GM18907 (cell line): ENCODE measurements at regions not wholly inside any gene's neighbourhood (a gene's known extent, or its start where the extent isn't known, plus 50 kb on each side); places are given as distances from the start of the nearest gene placed in this dataset.
A peak's percentile ranks its signal among the peaks of the same experiment; 100 is the strongest.
"Not testable (repeated sequence)": the region's sequence is repeated elsewhere in the genome, so short reads cannot be mapped to it uniquely, and the experiment has no call there.

Experiments
- ATAC-seq: cut with Tn5 transposase; IDR thresholded peaks from one replicate; pipeline ENCODE4 v1.9.1; 2021; ENCODE audit warnings: mild to moderate bottlenecking, moderate library complexity; ENCODE audit not compliant: unreplicated experiment

DNA sequence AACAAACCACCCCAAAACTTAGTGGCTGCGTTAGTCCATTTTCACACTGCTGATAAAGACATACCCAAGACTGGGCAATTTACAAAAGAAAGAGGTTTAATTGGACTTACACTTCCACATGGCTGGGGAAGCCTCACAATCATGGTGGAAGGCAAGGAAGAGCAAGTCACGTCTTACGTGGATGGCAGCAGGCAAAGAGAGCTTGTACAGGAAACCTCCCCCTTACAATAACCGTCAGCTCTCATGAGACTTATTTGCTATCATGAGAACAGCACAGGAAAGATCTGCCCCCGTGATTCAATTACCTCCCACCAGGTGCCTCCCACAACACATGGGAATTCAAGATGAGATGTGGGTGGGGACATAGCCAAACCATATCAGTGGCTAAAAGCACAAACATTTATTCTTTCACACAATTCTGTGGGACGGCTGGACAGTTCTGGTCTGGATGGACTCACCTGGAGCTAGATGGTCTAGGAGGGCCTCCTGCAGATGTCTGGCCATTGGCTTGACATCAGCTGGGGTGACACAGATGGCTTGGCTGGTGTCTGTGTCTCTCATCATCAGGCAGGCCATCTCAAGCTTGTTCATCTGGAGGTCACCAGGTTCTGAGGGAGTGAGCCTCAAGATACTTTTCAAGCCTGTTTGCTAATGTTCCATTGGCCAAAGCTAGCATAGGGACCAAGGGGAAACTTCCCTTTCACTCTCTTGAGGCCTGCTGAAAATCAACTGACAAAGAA, 104.1 kb downstream of the SMIM20 start:
- ATAC-seq = not testable (repeated sequence)

DNA sequence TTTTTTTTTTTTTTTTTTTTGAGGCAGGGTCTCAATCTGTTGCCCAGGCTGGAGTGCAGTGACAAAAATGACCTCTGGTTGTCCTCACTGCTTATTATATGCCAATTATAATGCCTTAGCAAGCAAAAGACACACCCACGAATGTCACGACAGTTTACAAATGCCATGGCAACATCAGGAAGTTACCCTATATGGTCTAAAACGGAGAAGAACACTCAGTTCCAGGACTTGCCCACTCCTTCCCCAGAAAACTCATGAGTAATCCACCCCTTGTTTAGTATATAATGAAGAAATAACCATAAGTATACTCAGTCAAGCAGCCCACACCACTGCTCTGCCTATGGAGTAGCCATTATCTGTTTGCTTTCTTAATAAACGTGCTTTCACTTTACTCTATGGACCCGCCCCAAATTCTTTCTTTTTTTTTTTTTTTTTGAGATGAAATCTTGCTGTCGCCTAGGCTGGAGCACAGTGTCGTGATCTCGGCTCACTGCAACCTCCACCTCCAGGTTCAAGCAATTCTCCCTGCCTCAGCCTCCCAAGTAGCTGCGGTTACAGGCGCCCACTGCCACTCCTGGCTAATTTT, 106.2 kb downstream of the SMIM20 start:
- ATAC-seq = no peak

DNA sequence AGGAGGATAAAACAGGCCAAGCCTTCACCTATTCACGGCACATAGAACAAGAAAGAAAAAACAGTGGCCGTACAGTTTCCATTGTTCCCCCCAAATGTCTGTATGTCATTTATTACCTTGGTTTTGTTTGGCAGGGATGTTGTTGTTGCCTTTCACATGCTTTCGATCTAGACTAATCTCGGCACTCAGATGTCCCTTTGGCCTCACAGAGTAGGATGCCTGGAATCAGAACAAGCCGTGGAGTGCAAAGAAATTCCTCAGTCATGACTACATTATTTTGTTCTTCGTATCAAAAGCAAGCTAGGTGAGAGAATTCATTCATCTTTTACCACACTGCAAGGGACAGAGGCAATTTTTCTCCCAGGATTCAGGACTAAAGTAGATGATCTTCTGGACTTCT, 106.9 kb downstream of the SMIM20 start:
- no peak for ATAC-seq

GRCh38 chr4:26021417-26022345, 107.7 kb downstream of the SMIM20 start:
- no peak for ATAC-seq

DNA sequence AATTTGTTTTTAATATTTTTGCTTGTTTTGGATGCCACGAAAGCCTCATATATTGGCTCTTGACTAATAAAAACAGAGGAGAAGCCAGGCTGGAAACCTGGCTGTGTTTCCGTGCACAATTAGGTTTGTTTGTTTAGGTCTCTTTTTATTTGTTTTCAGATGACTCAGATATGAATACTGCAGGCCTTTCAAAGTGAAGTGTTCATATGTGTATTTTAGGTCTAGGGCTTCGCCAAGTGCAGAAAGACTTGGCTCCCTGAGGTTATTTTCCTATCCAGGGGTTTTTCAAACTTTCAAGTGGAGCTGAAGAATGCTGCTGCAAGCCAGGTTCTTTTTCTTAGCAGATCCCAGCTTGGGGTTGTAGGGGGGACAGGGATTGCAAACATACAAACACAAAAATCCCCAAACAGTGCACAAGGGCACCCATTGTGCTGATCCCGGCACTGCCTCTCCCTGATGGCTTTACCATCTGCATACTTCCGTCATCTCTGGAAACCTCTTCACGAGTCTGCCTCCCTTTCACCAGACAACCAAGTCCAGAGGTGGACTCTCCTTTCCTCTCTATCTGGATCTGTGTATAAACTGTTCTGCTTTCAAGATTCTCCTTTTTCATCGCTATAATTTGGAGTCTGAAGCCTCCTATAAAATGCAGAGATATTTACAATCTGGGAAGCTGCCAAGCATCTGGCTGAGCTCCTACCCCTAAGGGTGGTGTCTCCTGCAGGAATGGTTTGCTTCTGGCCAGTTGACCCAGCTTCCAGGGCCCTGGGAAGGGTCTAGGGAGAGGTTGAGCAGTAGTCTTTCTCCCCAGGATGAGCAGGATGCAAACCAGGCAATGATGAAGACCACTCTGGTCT, 108.6 kb downstream of the SMIM20 start:
- ATAC-seq = no peak

DNA sequence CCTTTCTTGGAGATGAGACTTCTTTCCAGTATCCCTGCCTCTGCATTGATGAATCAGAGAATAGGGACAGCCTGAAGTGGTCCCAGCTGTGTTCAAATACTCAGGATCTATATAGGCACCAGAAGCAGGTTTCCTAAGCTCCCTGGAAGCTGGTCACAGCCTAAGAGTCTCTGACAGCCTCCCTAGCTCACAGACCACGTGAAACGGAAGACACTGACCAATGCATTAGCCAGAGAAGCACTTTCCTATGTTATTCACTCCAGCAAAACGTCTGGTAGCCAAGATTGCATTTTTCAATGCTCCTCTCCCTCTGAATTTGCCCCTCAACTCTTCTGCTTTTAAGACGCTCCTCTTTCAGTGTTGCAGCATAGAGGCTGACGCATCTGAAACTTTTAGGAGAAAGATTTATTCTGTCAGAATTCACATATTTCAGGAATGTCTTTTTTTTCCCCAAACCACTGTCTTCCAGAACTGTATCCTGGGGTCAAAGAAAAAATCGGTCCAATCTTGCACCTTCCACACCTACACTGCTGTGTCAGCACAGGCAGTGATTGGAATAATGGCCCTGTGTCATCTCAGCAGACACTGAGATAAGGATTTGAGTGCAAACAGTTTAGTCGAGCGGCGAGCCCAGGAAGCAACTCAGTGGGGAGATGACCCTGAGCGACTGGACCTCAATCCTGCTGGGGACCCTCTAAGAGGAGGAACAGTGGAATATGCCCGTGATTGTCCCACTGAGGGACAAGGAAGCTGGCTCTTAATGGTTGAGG, 109.4 kb downstream of the SMIM20 start:
- ATAC-seq = no peak

DNA sequence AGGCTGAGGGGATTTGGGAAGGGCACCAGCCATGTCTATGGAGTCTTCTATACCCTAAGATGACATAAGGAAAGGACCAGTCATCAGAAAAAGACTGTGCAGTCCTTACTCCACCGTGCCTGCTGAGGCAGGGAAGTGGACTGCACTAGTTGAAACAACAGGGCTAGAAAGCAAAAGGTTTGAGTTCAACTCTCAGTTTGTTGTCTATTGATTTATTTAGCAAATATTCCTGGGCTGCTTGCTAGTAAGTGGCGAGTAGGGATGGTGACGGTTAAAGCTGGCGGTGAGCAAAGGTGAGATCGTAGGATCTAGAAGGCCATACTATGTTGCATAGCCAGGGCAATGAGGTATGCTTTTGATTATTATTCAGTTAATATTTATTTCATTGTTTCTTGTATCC, 110.1 kb downstream of the SMIM20 start:
- ATAC-seq = no peak

DNA sequence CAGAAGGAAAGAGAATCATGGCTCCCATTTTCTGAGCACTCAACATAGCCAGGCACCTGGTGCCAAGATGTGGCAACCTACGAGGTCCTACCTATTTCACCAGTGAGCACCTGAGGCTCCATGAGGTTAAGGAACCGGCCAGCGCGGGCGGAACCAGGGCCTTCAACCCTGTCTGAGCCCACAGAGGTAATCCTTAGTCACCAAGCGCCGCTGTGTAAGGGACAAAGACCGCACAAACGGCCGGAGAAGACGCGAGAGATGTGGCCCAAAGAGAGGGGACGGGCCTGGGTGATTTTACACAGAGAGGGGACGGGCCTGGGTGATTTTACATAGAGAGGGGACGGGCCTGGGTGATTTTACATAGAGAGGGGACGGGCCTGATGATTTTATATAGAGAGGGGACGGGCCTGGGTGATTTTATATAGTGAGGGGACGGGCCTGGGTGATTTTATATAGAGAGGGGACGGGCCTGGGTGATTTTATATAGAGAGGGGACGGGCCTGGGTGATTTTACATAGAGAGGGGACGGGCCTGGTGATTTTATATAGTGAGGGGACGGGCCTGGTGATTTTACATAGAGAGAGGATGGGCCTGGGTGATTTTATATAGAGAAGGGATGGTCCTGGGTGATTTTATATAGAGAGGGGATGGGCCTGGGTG, 114.2 kb downstream of the SMIM20 start:
- no peak for ATAC-seq

DNA sequence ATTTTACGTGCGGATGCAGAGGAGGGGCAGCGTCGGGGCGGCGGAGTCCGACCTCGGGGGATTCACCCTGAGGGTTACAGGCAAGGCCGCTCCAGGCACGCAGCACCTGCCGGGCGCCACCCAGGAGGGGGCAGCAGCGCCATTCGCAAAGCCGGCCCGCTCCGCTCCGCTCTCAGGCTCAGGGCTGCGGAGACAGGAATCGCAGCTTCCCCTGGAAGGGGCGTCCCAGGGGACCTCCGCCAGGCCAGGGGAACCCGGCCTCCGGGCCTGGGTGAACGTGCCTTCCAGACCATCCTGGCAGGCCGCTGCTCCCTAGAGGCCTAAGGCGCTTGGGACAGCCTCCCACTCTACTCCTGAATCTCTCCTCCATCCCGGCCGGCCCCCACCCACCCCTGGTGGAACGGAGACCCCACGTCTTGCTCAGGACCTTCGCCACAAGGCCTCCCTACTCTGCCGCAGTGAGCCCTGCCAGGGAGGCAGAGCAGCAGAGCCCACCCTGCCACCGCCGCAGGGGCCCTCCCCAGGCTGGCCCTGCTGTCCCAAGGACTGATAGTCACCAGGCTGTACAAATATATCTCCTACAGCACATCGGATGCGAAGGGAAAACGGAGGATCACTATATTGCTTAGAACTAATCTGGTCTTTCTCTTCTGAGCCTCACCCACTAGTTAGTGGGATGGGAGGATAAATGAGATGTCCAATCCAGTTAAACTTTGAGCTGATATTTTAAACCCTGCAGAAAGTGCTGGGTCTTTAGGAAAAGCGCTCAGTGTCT, 115.0 kb downstream of the SMIM20 start:
- peak; percentile 95 for ATAC-seq

GRCh38 chr4:26029568-26030131, 115.6 kb downstream of the SMIM20 start:
- no peak for ATAC-seq

- ATAC-seq = no peak
Observed at GRCh38 chr4:26030260-26030667, 116.2 kb downstream of the SMIM20 start.

DNA sequence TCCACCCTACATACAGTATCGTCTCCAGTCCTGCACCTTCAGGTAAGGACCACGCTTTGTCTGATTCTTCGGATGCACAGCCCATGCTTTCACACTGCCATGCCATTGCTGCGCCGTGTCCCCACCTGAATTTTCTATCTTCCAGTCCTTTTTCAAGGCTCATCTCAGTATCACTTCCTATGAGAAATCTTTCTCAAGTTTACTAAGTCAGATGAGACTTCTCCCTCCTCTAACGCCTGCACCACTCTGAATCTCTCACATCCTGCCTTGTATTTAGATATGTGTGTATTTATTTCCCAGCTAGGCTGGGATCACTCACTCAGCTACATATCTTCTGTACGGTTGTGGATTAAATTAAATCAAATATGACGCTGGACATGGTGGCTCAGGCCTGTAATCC, 116.8 kb downstream of the SMIM20 start:
- no peak for ATAC-seq

GRCh38 chr4:26031704-26032103, 117.7 kb downstream of the SMIM20 start:
- no peak for ATAC-seq

DNA sequence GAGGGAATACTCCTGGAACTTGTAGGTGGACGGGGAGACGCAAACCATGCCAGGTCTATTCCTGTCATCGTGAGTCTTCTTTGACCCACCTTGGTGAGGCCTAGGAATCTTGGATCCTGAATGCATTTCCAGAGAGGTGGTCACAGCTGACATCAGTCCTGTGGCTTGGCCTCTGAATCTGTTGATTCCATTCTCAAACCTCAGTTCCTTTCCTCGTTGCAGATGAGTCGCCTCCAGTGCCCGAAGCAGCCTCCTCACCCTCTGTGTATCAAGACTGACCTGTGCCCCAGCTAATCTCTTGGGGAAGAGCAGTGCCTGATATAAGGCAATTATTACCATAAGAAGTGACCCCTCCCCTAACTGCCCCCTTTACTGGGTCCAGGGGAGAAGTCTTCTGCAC, 118.1 kb downstream of the SMIM20 start:
- no peak for ATAC-seq

DNA sequence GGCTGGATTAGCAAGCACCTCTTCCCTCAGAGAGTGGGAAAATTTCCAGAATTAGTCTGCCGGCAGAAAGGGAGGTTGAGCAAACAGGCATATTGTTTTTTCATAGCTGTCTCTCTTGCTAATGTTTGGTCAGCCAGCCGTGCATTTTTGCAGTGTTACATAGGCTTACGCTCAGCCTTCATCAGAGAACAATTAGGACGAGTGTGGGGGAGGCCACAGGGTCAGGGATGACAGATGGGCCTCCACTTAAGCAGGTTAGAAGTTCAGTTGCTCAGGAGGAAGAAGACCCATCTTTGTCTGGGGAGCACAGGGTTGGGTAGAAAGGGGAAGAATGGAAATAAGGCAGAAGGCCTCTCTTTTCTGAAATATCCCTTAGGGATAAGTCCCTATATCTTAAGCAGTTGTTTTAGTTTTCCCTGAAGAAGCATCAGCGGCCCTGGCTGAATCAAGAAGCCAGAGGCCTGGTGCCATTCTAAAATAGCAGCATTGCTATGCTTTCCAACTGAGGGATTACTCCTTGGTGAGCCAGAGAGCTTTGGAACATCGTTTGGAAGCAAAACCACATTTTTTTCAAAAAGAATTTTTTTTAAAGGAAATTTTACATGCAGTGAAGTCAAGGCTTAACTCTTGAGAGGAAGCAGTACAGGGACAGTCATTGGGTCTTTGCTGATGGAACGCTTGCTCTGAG, 118.8 kb downstream of the SMIM20 start:
- ATAC-seq = no peak

DNA sequence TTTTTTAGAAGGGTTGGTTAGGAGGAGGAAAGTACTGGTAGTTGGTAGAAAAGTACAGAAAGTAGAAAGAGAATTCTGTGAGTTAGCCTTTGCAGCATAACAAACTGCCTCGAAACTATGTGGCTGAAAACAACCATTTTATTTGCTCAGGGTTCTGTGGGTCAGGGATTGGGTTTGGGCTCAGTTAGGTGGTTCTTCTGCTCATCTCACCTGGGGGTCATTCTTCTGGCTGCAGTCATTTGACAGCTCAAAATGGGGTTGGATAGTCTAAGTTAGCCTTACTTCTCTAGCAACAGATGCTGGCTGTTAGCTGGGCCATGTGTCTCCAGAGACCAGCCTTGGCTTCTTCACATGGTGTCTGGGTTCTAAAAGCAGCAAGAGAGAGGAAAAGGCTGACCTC, 119.4 kb downstream of the SMIM20 start:
- no peak for ATAC-seq

GRCh38 chr4:26034849-26035248, 120.8 kb downstream of the SMIM20 start:
- ATAC-seq = peak; percentile 51

DNA sequence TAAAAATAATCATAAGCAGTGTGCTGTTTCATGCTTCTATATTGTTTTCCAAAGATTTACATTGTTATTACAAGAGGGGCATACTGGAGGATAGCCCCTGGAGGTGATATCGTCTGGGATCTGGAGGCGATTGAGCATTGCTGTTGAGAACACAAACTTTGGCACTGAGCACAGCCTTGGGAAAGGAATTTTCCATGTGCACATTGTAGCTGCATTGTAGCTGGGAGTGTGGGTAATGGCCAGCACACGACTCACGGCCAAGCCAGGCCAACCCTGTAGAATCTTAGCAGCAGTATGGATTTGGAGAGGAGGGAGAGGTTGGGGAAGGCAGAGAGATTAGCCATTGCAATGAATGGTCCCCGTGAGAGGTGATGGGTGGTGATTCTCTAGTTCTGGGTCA, 121.9 kb downstream of the SMIM20 start:
- ATAC-seq = no peak
